NCI-H128 (cell line): ENCODE measurements at regions not wholly inside any gene's neighbourhood (a gene's known extent, or its start where the extent isn't known, plus 50 kb on each side); places are given as distances from the start of the nearest gene placed in this dataset.

Experiments
- DNase-seq: peaks from one replicate; lab custom pipeline; 2025; ENCODE audit not compliant: unreplicated experiment; lab: John Stamatoyannopoulos, UW

DNA sequence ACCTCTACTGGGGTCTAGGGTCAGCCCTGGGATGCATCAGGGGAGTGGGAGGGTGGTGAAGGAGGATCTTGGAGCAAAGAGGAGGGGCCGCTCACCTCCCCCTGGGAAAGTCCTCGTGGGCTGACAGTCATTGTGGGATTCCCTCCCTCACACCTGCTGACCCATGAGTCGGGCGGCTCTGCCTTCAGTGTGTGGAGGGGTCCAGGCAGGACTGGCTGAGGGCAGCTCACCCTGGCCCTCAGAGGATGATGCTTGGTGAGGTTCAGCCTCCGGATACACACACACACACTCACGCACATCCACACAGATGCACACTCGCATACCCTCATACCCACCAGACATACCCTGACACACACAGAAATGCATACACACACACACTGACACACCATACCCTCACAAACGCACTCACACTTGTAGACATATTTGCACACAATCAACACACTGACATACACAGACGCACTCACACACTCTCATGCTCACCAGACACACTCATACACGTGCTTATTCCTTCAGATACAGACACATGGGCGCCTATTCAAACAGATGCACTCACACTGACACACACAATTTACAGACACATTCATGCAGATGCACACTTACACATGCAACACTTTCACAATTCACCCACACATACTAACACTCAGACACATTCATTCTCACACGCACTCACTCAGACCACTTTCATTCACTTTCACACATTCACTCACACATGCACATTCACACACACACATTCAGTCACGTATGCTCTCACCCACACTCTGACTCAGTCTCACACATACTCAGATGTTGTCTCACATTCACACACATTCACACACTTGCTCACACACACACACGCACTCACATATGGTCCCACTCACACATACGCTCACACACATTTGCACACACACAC is 105.1 kb upstream of the RPL38 start:
- no peak for DNase-seq

DNA sequence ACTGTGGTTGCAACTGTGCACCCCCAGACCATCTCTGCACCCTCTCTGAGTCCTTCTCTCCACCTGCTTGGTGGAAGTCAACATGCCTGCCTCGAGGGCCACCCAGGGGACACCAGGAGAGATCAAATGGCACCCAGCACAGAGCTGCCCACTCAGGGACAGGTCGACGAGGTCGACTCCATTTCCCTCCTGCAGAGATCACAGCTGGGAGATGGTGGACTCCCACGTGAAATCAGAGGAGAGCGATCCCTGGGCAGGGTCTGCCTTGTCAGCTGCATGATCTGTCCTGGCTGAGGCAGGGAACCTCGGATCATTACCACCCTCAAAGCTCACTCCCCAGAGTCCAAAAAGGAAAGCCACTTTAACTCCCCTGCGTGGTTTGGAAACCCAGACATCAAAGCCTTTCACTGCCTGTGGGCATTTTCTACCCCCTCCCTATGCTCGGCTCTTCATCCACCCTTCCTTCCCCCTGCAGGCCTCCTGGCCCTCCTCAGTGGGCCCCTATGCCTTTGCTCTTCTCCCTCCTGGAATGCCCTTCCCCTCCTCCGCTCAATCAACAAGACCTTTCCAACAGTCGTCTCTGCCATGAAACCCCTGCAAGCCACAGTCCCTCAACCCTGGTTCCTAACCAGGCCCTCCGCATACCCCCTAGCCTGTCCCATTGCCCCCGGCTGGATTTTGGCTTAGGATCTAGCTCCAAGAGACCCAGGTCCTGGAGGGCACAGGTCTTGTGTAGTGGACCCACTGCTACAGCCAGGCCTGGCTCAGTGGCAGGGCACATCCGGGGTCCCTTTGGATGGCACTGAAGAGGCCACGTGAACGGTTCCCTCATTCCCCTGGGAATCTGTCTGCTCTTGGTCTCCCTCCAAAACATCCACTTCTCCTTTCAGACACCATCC is 103.8 kb upstream of the RPL38 start:
- no peak for DNase-seq

- no peak for DNase-seq
These were observed 98.6 kb upstream of the RPL38 start for GRCh38 chr17:74104921-74105320.

GRCh38 chr17:74107107-74107506 is 96.4 kb upstream of the RPL38 start:
- DNase-seq: no peak

DNA sequence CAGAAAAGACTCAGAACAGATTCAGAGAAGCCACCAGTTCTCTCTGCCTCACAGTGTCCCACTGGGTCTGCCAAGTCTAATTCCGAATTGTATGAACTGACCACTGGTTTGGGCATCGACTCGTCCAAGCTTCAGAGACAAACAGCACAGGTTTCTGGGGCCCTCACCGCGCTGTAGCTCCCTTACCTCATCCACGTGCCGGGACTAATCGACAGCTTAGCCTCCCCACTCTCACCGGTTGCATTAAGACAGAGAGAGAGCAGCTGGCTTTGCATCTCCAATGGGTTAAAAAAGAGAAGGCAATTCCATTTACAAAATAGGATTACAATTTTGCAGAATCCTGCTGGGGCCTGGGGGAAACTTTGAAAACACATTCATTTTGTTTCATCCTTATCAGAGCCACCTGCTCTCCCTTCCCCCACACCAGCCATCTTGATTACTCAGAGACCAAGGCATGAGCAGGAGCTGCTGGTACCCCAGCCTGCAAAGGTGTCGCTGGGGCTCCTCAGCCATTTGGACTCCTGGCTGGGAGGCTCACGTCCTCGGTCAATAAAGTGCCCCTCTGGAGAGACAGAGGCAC is 95.3 kb upstream of the RPL38 start:
- DNase-seq: no peak

DNA sequence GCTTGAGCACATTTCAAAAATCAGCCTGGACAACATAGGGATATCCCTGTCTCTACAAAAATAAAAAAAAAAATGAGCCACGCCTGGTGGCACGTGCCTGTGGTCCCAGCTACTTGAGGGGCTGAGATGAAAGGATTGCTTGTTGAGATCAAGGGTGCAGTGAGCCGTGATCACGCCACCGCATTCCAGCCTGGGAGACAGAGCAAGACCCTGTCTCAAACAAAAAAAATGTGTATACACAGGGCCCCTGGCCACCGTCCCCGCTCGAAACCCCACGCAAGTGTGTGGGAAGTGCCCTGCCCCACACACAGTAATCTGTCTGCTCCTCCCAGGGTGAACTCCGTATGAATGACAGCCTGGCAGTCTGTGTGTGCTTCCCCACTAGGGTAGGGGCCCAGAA is 93.0 kb upstream of the RPL38 start:
- no peak for DNase-seq

DNA sequence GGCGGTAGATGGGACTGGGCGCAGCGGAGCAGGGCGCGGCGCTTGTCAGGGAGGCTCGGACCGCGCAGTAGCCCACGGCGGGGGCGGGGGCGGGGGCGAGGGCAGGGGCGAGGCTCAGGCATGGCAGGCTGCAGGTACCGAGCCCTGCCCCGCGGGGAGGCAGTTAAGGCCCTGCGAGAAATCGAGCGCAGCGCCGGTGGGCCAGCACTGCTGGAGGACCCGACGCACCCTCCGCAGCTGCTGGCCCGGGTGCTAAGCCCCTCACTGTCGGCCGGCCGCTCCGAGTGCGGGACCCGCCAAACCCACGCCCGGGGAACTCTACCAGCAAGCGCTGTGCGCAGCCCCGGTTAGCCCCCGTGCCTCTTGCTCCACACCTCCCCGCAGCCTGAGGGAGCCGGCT is 90.2 kb upstream of the RPL38 start:
- DNase-seq: no peak

- DNase-seq: no peak
These were observed 89.5 kb upstream of the RPL38 start for GRCh38 chr17:74113952-74114351.

- DNase-seq: no peak
These were observed 88.5 kb upstream of the RPL38 start for GRCh38 chr17:74114881-74115470.

DNA sequence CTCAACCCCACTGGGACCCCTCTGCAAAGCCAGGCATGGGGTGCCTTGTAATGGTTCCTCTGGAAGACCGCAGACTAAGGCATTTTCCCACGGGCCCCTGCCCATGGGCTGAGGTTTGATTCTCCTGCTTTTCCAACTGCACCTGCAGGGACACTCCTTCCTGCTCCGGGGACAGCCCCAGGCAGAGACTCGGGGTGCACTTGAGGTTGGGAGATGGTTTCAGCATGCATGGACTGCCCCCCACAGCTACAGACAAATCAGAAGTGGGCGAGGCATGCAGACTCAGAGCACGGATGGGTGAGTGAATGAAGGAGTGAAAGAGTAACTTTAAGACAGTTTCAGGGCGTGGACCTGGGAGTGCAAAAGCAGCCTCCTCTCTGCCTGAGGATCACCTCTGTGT is 87.9 kb upstream of the RPL38 start:
- no peak for DNase-seq

- no peak for DNase-seq
These were observed 87.3 kb upstream of the RPL38 start for GRCh38 chr17:74116087-74116717.

- no peak for DNase-seq
These were observed 86.3 kb upstream of the RPL38 start for GRCh38 chr17:74117087-74117698.

DNA sequence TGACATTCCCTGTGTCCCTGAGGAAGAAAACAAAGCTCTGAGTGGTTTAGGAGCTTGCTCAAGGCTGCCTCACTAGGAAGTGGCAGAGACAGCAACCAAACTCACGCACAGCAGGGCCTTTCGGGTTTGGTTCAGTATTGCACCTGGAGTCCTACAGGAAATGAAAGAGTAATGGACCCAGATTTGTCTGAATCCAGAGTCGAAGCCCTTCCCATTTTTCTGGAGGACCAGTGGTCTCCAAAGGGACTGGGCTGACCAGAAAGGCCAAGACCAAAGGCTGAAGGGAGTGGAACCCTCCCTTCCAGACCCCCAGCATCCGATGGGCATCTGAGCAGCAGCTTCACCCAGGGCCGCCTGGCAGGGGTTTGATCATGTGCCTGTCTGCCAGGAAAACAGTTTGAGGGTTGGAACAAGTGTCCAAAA is 85.5 kb upstream of the RPL38 start:
- no peak for DNase-seq

GRCh38 chr17:74118504-74118903 is 85.0 kb upstream of the RPL38 start:
- DNase-seq: no peak

DNA sequence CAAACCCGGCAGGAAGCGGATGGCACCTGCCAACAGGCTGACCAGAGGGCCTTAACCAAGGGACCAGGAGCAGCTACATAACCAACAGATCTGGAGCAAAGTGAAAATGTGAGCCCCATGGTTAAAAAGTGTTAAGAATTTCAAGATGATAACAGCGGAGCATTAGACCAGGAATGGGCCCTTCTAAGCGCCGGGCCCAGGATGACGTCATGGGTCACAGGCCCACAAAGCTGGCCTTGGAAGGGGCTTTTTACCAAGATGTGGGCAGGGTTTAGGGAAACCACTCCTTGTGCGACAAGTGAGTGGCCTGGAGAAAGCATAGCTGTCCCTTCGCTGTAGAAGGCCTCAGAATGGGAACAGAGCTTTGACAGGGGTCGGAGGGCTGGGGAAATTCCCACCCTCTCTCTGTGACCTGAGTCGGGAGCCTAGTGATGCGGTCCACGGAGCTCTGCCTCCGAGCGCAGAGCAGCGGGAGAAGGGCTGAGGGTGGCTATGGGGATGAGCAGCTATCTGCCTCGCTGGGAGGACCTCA is 84.4 kb upstream of the RPL38 start:
- no peak for DNase-seq

GRCh38 chr17:74119965-74120364 is 83.5 kb upstream of the RPL38 start:
- no peak for DNase-seq

- DNase-seq: no peak
These were observed 80.1 kb upstream of the RPL38 start for GRCh38 chr17:74123350-74123749.

GRCh38 chr17:74123866-74124444 is 79.5 kb upstream of the RPL38 start:
- DNase-seq: no peak

DNA sequence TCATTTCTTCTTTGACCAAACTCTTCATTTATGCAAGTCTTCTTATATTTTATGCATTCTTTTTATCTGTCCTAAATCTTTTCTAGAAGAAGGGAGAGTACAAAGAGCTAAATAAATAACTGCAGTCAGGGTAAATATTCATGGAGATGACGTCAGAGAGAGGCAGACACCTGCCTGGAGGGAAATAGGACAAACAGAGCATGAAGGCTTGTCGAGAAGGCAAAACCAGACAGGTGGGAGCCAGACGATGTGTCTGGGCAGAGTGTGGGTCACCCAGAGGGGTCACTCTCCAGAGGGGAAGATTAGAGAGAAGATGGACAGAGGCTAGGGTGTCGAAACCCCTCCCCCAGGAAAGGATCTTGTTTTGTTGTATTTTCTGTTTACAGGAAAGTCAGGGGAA is 78.3 kb upstream of the RPL38 start:
- DNase-seq: no peak
